Karpas-422 (cell line): ENCODE measurements at regions not wholly inside any gene's neighbourhood (a gene's known extent, or its start where the extent isn't known, plus 50 kb on each side); places are given as distances from the start of the nearest gene placed in this dataset.
"Not testable (repeated sequence)": the region's sequence is repeated elsewhere in the genome, so short reads cannot be mapped to it uniquely, and the experiment has no call there.

Experiments
- DNase-seq: peaks from one replicate; pipeline ENCODE4 v3.0.0-alpha.2; 2015
- H2AFZ ChIP-seq: fragments of 200-600 bp; sonication (generic); 2 replicates; pipeline ENCODE4 v1.6.1; 2014; ENCODE audit warnings: antibody characterized with exemption, low read length, mixed read lengths
- H3K27ac ChIP-seq: fragments of 200-600 bp; sonication (generic); 2 replicates; pipeline ENCODE4 v1.5.1; 2014; ENCODE audit warnings: mild to moderate bottlenecking, low read length, moderate library complexity
- H3K27me3 ChIP-seq: fragments of 200-600 bp; sonication (generic); 2 replicates; pipeline ENCODE4 v1.6.1; 2014; ENCODE audit warnings: low read length, mixed read lengths
- H3K36me3 ChIP-seq: fragments of 200-600 bp; sonication (generic); 2 replicates; pipeline ENCODE4 v1.6.1; 2014; ENCODE audit warnings: low read length, mixed read lengths; ENCODE audit not compliant: insufficient read depth
- H3K4me1 ChIP-seq: fragments of 200-600 bp; sonication (generic); 2 replicates; pipeline ENCODE4 v1.6.1; 2014; ENCODE audit warnings: mild to moderate bottlenecking, low read length, mixed read lengths
- H3K4me2 ChIP-seq: fragments of 200-600 bp; sonication (generic); 2 replicates; pipeline ENCODE4 v1.6.1; 2014; ENCODE audit warnings: low read length, low read depth, mild to moderate bottlenecking; ENCODE audit not compliant: poor library complexity, severe bottlenecking
- H3K4me3 ChIP-seq: fragments of 200-600 bp; sonication (generic); 2 replicates; pipeline ENCODE4 v1.5.1; 2014; ENCODE audit warnings: mild to moderate bottlenecking, antibody characterized with exemption, low read length, mixed read lengths
- H3K79me2 ChIP-seq: fragments of 200-600 bp; sonication (generic); 2 replicates; pipeline ENCODE4 v1.6.1; 2014; ENCODE audit warnings: mild to moderate bottlenecking, low read length, mixed read lengths
- H3K9ac ChIP-seq: fragments of 200-600 bp; sonication (generic); 2 replicates; pipeline ENCODE4 v1.6.0; 2014; ENCODE audit warnings: low read length
- H3K9me2 ChIP-seq: fragments of 200-600 bp; sonication (generic), shearing (Covaris generic); replicated peaks from 2 replicates; pipeline ENCODE4 v1.6.0; 2014; ENCODE audit warnings: mild to moderate bottlenecking, low read length, moderate library complexity; ENCODE audit not compliant: insufficient read depth
- H3K9me3 ChIP-seq: fragments of 300-700, 200-600 bp; sonication (generic); 2 replicates; pipeline ENCODE4 v1.6.1; 2014; ENCODE audit warnings: low read length, mixed read lengths
- H4K20me1 ChIP-seq: fragments of 200-600 bp; sonication (generic); 2 replicates; pipeline ENCODE4 v1.6.1; 2014; ENCODE audit warnings: mild to moderate bottlenecking, antibody characterized with exemption, low read length, low read depth; ENCODE audit not compliant: insufficient read depth

DNA sequence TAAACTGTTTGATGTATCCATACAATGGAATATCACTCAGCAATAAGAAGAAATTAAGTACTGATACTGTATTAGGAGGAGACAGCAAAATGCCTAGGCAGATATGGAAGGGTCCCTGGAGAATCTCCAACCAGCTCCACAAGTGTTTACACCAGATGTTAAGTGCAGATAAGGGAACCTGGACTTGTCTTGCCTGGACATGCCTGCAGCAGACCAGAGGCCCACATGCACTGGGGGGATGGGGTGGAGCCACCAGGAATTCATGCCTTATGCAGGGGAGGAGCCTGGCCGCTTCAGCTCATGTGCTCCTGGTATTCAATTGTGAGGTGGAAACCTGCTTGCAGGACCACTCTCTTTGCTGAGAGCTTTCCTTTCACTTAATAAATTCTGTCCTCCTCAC, 287.6 kb downstream of the LIPI start:
- not testable (repeated sequence) for H3K9me3 ChIP-seq, H3K4me2 ChIP-seq, H3K27ac ChIP-seq, H3K9ac ChIP-seq, H2AFZ ChIP-seq, H3K79me2 ChIP-seq, H3K27me3 ChIP-seq, H3K9me2 ChIP-seq, H4K20me1 ChIP-seq, H3K36me3 ChIP-seq, H3K4me1 ChIP-seq, H3K4me3 ChIP-seq, DNase-seq

GRCh38 chr21:13921455-13921854, 289.3 kb downstream of the LIPI start:
- not testable (repeated sequence) for H3K79me2 ChIP-seq, H3K9ac ChIP-seq, H3K36me3 ChIP-seq, H3K9me2 ChIP-seq, H3K27ac ChIP-seq, H3K4me3 ChIP-seq, H3K27me3 ChIP-seq, DNase-seq, H2AFZ ChIP-seq, H3K9me3 ChIP-seq, H3K4me1 ChIP-seq, H3K4me2 ChIP-seq, H4K20me1 ChIP-seq

- not testable (repeated sequence) for H3K9ac ChIP-seq, H3K27me3 ChIP-seq, H3K4me2 ChIP-seq, H3K9me2 ChIP-seq, H3K4me1 ChIP-seq, H3K27ac ChIP-seq, H3K79me2 ChIP-seq, H4K20me1 ChIP-seq, H2AFZ ChIP-seq, H3K9me3 ChIP-seq, H3K4me3 ChIP-seq, DNase-seq, H3K36me3 ChIP-seq
Observed at GRCh38 chr21:13907385-13907784, 297.8 kb downstream of the POTED start.

DNA sequence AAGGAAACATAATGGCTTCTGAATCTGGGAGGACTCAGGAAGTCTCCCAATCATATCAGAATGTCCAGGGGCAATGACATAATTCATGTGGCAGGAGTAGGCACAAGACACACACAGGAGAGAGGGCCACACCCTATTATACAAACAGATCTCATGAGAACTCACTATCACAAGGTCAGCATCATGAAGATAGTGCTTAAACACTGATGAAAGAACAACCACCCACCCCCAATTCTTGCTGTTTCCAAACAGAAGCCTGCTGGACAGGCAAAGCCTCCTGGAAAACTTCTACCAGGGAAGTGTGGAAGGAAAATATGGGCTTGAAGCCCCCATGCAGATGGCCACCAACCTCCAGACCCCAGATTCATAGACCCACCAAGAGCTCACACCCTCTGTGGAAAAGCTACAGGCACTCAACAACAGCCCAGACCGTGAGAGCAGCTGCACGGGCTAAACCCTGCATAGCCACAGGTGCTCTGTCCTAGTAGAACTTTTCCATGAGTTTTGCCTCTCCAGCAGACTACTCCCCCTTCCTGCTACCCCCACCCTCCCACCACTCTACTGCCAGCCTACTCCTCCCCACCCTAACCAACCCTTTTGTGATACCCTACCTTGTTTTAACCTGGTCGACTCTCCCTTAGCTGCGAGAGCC, 287.1 kb downstream of the POTED start:
- not testable (repeated sequence) for H3K9ac ChIP-seq, H3K79me2 ChIP-seq, DNase-seq, H4K20me1 ChIP-seq, H3K9me3 ChIP-seq, H3K27ac ChIP-seq, H3K36me3 ChIP-seq, H3K27me3 ChIP-seq, H3K4me1 ChIP-seq, H3K9me2 ChIP-seq, H3K4me3 ChIP-seq, H2AFZ ChIP-seq, H3K4me2 ChIP-seq

DNA sequence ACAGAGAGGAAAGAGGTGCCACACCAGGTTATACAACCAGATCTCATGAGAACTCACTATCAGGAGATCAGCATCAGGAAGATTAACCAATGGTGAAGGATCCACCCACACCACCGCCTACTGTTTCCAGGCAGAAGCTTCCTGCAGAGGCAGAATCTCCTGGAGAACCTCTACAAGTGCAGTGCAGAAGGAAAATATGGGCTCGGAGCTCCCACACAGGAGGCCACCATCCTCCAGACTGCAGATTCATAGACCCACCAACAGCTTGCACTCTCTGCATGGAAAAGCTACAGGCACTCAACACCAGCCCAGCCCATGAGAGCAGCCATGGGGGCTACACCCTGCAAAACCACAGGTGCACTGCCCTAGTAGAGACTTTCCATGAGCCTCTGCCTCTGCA, 284.0 kb downstream of the POTED start:
- not testable (repeated sequence) for H3K4me3 ChIP-seq, H3K9me3 ChIP-seq, H3K4me1 ChIP-seq, H3K79me2 ChIP-seq, H3K27me3 ChIP-seq, H3K4me2 ChIP-seq, H3K9ac ChIP-seq, DNase-seq, H4K20me1 ChIP-seq, H2AFZ ChIP-seq, H3K36me3 ChIP-seq, H3K9me2 ChIP-seq, H3K27ac ChIP-seq

DNA sequence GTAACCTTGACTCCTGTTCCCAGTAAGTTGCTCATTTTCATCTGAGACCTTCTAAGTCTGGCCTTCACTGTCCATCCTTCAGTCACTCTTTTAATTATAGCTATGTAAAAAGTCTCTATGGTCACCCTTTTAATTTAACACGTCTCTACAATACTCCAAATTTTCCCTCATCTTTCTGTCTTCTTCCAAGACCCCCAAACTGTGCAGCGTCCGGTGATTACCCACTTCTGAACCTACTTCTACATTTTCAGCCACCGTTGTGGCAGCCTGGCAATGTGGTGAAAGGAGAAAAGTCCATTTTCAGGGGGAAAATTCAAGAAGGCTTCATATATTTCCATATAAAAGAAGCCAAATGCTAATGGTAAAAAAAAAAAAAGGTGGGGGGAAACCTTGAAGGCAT, 283.4 kb downstream of the POTED start:
- H3K4me3 ChIP-seq, H3K4me2 ChIP-seq, DNase-seq, H3K9me2 ChIP-seq, H3K36me3 ChIP-seq, H3K9me3 ChIP-seq, H3K27ac ChIP-seq, H3K9ac ChIP-seq, H2AFZ ChIP-seq, H3K79me2 ChIP-seq, H3K27me3 ChIP-seq, H4K20me1 ChIP-seq, H3K4me1 ChIP-seq: not testable (repeated sequence)

GRCh38 chr21:13892146-13892751, 282.7 kb downstream of the POTED start:
- not testable (repeated sequence) for H3K79me2 ChIP-seq, H4K20me1 ChIP-seq, H2AFZ ChIP-seq, DNase-seq, H3K27ac ChIP-seq, H3K9ac ChIP-seq, H3K4me3 ChIP-seq, H3K4me1 ChIP-seq, H3K9me3 ChIP-seq, H3K27me3 ChIP-seq, H3K36me3 ChIP-seq, H3K4me2 ChIP-seq, H3K9me2 ChIP-seq

DNA sequence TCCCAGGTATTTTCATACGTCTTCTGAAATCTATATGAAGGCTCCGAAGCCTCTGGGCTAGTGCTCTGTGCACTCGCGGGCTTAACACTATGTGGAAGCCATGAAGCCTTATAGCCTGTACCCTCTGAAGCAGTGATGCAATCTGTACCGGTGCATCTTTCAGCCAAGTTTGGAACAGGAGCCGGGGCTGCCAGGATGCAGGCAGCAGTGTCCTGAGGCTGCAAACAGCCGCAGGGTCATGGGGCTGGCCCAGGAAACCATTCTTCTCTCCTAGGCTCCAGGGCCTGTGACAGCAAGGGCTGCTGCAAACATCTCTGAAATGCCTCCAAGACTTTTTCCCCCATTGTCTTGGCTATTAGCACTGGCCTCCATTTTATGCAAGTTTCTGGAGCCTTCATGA, 279.6 kb downstream of the POTED start:
- H3K4me1 ChIP-seq, H3K9me2 ChIP-seq, H2AFZ ChIP-seq, H4K20me1 ChIP-seq, H3K4me3 ChIP-seq, H3K27ac ChIP-seq, H3K9me3 ChIP-seq, H3K36me3 ChIP-seq, DNase-seq, H3K4me2 ChIP-seq, H3K27me3 ChIP-seq, H3K79me2 ChIP-seq, H3K9ac ChIP-seq: not testable (repeated sequence)
